ENCODE measurements at regions not wholly inside any gene's neighbourhood (a gene's known extent, or its start where the extent isn't known, plus 50 kb on each side); places are given as distances from the start of the nearest gene placed in this dataset.

DNA sequence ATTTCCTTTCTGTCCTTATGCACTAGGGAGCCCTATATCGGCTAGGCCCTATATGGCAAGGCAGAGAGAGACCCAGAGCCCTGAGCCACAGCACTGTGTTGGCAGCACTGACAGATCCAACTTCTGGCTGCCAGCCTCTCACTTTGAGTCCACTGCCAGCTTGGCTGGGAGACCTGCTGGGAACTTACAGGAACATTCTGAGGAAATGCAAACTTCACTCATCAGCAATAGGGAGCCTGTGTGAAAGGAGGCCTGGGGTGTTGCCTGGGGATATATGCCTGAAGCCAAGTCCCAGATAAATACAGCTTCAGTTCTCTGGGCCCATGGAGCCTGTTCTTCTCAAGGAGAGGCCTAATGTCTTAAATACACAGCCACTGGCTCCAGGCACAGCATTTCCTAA lies 78.0 kb downstream of the ADRB2 start:
- DNase-seq (no peak), ATAC-seq (ENCODE audit: low read depth) (no peak)
- WGBS, 2 experiments (ENCODE audit: extremely low coverage in 2 of 2, insufficient read length in 1 of 2), result 100% methylated on average over 1 of the region's 1 CpG; no CpG with 5 or more reads in 1 of the 2 experiments
- CTCF ChIA-PET, result no interaction called here
- no peak overlapping the region for H3K56ac ChIP-seq (ENCODE audit: extremely low read depth, insufficient read depth, low read length)
- H3K23ac ChIP-seq (ENCODE audit: low read depth, low read length), result no peak overlapping the region
- H3K9me3 ChIP-seq (ENCODE audit: control insufficient read depth, insufficient read depth, low read length), result no peaks in the 10 kb centered on the region
- H3K4me3 ChIP-seq (ENCODE audit: insufficient read depth, low read depth, low read length), result no peak overlapping the region
- H2BK20ac ChIP-seq (ENCODE audit: low read depth, low read length), result no peak overlapping the region
- H3K9me1 ChIP-seq (ENCODE audit: insufficient read depth, low read length), result peaks cover 8% of the 10 kb centered on the region
- in situ Hi-C loops (cut with MboI; ENCODE audit: low sequenced_read_pairs) (no loop called here), dilution Hi-C loops (cut with HindIII; ENCODE audit: low sequenced_read_pairs, unreplicated experiment) (no loop called here), intact Hi-C loops (cut with micrococcal nuclease) (no loop called here)
- no peak overlapping the region; the same call in 1 of the 2 replicates for H3K4ac ChIP-seq (ENCODE audit: low read depth, low read length)
- no peaks in the 10 kb centered on the region for H3K36me3 ChIP-seq (ENCODE audit: control insufficient read depth, insufficient read depth, low read length)
- H2BK15ac ChIP-seq (ENCODE audit: low read depth, low read length), result no peak overlapping the region
- H2AFZ ChIP-seq (replicated peaks; ENCODE audit: low read length, poor library complexity), result peak overlapping the region; percentile 40
- no peak for TF ChIP-seq MAZ (IDR thresholded peaks at IDR 0.05; ENCODE audit: borderline replicate concordance, low read depth, low read length)
- TF ChIP-seq USF2 (IDR thresholded peaks at IDR 0.05; ENCODE audit: low read depth, low read length), result no peak
- no peak for TF ChIP-seq SMC3 (IDR thresholded peaks at IDR 0.05; ENCODE audit: low read depth, low read length)
- no peak for TF ChIP-seq RCOR1 (IDR thresholded peaks at IDR 0.05; ENCODE audit: insufficient replicate concordance, low read length)
- TF ChIP-seq NFE2L2 (IDR thresholded peaks at IDR 0.05; ENCODE audit: low read depth, low read length), result no peak
- TF ChIP-seq ELK1 (IDR thresholded peaks at IDR 0.05; ENCODE audit: borderline replicate concordance, low read depth, low read length), result no peak
- TF ChIP-seq RAD21 (IDR thresholded peaks at IDR 0.05; ENCODE audit: low read length), result no peak
- no peak for TF ChIP-seq CTCF (conservative IDR thresholded peaks at IDR 0.05; ENCODE audit: low read depth, low read length)
- TF ChIP-seq CEBPB (IDR thresholded peaks at IDR 0.05; ENCODE audit: low read depth, low read length), result no peak
- no peak overlapping the region for H3K18ac ChIP-seq (ENCODE audit: low read depth, low read length)
- no peaks in the 10 kb centered on the region for H3K79me1 ChIP-seq (ENCODE audit: low read depth in 1 of 2, low read length in 2 of 2)
- H4K5ac ChIP-seq (ENCODE audit: low read depth, low read length), result no peak overlapping the region
- H3K4me2 ChIP-seq (ENCODE audit: low read depth, low read length), result no peak overlapping the region
- POLR2A ChIA-PET (ENCODE audit: unreplicated experiment), result no interaction called here
- no TSS peak for BruUV-seq (replicated peaks)
- no peak overlapping the region for H4K8ac ChIP-seq (ENCODE audit: low read depth in 2 of 2, low read length in 2 of 2)
- no peak overlapping the region for H2BK5ac ChIP-seq (ENCODE audit: low read depth, low read length, poor library complexity, severe bottlenecking)
- no peak overlapping the region for H2AK5ac ChIP-seq (ENCODE audit: low read depth, low read length)
- H4K20me1 ChIP-seq (ENCODE audit: insufficient read depth, low read length), result no peaks in the 10 kb centered on the region
- no peaks in the 10 kb centered on the region for H3K27me3 ChIP-seq (ENCODE audit: control insufficient read depth, insufficient read depth, low read length)
- H2AK9ac ChIP-seq (replicated peaks; ENCODE audit: low read depth, low read length, poor library complexity), result no peak overlapping the region
- H3K14ac ChIP-seq (replicated peaks; ENCODE audit: low read depth, low read length), result no peak overlapping the region
- H4K91ac ChIP-seq (ENCODE audit: insufficient read depth, low read depth, low read length), result no peak overlapping the region
- no peak overlapping the region for H2BK120ac ChIP-seq (ENCODE audit: low read depth, low read length)
- peaks cover 4% of the 10 kb centered on the region for H3K4me1 ChIP-seq (ENCODE audit: control insufficient read depth, insufficient read depth, low read length)
- no peak overlapping the region for H3K9ac ChIP-seq (ENCODE audit: low read depth, low read length)
- H3K27ac ChIP-seq (ENCODE audit: insufficient read depth, low read length), result no peak overlapping the region

Data from IMR-90 (cell line).